GM10266 (cell line): ENCODE measurements at regions not wholly inside any gene's neighbourhood (a gene's known extent, or its start where the extent isn't known, plus 50 kb on each side); places are given as distances from the start of the nearest gene placed in this dataset.

Source experiments
- DNase-seq: peaks from one replicate; pipeline ENCODE4 v3.0.0; 2012; ENCODE audit errors: extremely low spot score
- CTCF ChIP-seq: IDR thresholded peaks from 2 replicates; pipeline ENCODE4 v1.5.1; 2012; ENCODE audit warnings: mild to moderate bottlenecking, low read depth; ENCODE audit not compliant: control insufficient read depth, insufficient read depth; ENCODE audit errors: missing control alignments

GRCh38 chr10:1854271-1854670 lies 116.9 kb upstream of the ADARB2 start:
- no peak for TF ChIP-seq CTCF
- no peak for DNase-seq

- no peak for DNase-seq
- no peak for TF ChIP-seq CTCF
Observed at GRCh38 chr10:1853801-1854200, 116.5 kb upstream of the ADARB2 start.

GRCh38 chr10:1852841-1853240 lies 115.5 kb upstream of the ADARB2 start:
- no peak for TF ChIP-seq CTCF
- no peak for DNase-seq

- DNase-seq: no peak
Observed at GRCh38 chr10:1851762-1852161, 114.4 kb upstream of the ADARB2 start.

GRCh38 chr10:1850971-1851527 lies 113.7 kb upstream of the ADARB2 start:
- TF ChIP-seq CTCF: no peak
- no peak for DNase-seq

More at GRCh38 chr10:1851762-1852161, 114.4 kb upstream of the ADARB2 start:
- no peak for TF ChIP-seq CTCF

GRCh38 chr10:1847361-1847760 lies 110.0 kb upstream of the ADARB2 start:
- no peak for TF ChIP-seq CTCF
- no peak for DNase-seq

GRCh38 chr10:1846032-1846431 lies 108.7 kb upstream of the ADARB2 start:
- no peak for DNase-seq
- no peak for TF ChIP-seq CTCF
